ENCODE measurements at regions not wholly inside any gene's neighbourhood (a gene's known extent, or its start where the extent isn't known, plus 50 kb on each side); places are given as distances from the start of the nearest gene placed in this dataset.

DNA sequence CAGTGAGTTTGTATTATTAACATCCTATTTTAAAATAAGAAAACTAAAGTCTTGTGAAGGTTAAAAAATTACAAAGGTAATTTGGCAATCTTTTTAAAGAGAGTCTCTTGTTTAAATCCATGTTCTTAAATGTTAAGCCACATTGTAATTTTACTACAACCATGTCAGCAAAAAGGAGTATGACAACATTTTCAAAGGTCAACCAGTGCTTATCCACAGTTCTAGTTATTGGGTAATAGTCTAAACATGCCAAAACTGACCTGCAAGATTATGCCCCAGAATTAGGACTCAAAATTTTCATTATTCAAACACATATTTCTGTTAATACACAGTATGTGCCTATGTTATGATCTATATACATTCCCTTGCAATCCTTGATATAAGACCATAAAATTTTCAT, 1312.6 kb upstream of the CHAC2 start:
- Histone ChIP-seq H3F3A (ENCODE audit: insufficient read depth, low read depth) (no peaks in the 10 kb centered on the region), H3K79me2 (ENCODE audit: low read depth) (no peaks in the 10 kb centered on the region), H3K9me2 (ENCODE audit: insufficient read depth) (no peaks in the 10 kb centered on the region), H2AFZ (no peak overlapping the region), H3K9me3 (ENCODE audit: insufficient read depth, low read depth) (no peaks in the 10 kb centered on the region), H3K27me3 (ENCODE audit: insufficient read depth, low read depth) (no peaks in the 10 kb centered on the region), H3K36me3 (ENCODE audit: low read depth) (no peaks in the 10 kb centered on the region), H3K4me1 (replicated peaks; ENCODE audit: insufficient read depth) (no peaks in the 10 kb centered on the region), H3K4me2 (no peak overlapping the region), H4K20me1 (ENCODE audit: insufficient read depth) (no peaks in the 10 kb centered on the region), H3K27ac (no peak overlapping the region), H3K4me3 (no peak overlapping the region)
- TF ChIP-seq, protein P1, sequence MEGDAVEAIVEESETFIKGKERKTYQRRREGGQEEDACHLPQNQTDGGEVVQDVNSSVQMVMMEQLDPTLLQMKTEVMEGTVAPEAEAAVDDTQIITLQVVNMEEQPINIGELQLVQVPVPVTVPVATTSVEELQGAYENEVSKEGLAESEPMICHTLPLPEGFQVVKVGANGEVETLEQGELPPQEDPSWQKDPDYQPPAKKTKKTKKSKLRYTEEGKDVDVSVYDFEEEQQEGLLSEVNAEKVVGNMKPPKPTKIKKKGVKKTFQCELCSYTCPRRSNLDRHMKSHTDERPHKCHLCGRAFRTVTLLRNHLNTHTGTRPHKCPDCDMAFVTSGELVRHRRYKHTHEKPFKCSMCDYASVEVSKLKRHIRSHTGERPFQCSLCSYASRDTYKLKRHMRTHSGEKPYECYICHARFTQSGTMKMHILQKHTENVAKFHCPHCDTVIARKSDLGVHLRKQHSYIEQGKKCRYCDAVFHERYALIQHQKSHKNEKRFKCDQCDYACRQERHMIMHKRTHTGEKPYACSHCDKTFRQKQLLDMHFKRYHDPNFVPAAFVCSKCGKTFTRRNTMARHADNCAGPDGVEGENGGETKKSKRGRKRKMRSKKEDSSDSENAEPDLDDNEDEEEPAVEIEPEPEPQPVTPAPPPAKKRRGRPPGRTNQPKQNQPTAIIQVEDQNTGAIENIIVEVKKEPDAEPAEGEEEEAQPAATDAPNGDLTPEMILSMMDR (conservative IDR thresholded peaks at IDR 0.05), result no peak
- TF ChIP-seq EZH2 (IDR thresholded peaks at IDR 0.05; ENCODE audit: low read depth), result no peak
- ChIA-PET CTCF (no interaction called here), POLR2A (ENCODE audit: unreplicated experiment) (no interaction called here)
- no peak for DNase-seq
- no TSS peak for BruUV-seq (replicated peaks)
- intact Hi-C loops (cut with micrococcal nuclease; ENCODE audit: unreplicated experiment), result no loop called here

DNA sequence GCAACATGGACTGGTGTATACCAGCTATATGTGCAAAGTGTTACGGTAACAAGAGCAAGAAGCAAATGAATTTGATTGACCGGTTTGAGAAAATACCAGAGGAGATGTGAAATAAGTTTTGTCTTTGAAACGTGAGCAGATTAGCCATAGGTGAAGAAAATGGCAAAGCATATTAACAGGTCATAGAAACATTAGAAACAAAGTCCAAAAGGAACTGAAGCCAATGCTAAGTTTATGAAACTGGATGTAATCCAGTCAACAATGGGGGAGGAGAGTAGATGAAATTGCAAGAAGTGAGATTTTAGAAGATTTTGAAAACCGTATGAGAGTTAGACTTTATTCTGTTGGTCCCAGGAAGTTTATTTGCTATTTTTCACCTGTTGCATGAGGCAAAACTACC, 1315.4 kb upstream of the CHAC2 start:
- no peaks in the 10 kb centered on the region for H3K9me3 ChIP-seq (ENCODE audit: insufficient read depth, low read depth)
- no peaks in the 10 kb centered on the region for H3K79me2 ChIP-seq (ENCODE audit: low read depth)
- H3K27me3 ChIP-seq (ENCODE audit: insufficient read depth, low read depth), result no peaks in the 10 kb centered on the region
- H3K4me3 ChIP-seq, result no peak overlapping the region
- no peaks in the 10 kb centered on the region for H3K4me1 ChIP-seq (replicated peaks; ENCODE audit: insufficient read depth)
- CTCF ChIA-PET, result no interaction called here
- no peak overlapping the region for H3K4me2 ChIP-seq
- no peaks in the 10 kb centered on the region for H3K36me3 ChIP-seq (ENCODE audit: low read depth)
- no peaks in the 10 kb centered on the region for H3F3A ChIP-seq (ENCODE audit: insufficient read depth, low read depth)
- no peak for TF ChIP-seq EZH2 (IDR thresholded peaks at IDR 0.05; ENCODE audit: low read depth)
- TF ChIP-seq, protein P1 (conservative IDR thresholded peaks at IDR 0.05), result no peak
- no TSS peak for BruUV-seq (replicated peaks)
- POLR2A ChIA-PET (ENCODE audit: unreplicated experiment), result no interaction called here
- intact Hi-C loops (cut with micrococcal nuclease; ENCODE audit: unreplicated experiment), result no loop called here
- H4K20me1 ChIP-seq (ENCODE audit: insufficient read depth), result no peaks in the 10 kb centered on the region
- no peak for DNase-seq
- H3K9me2 ChIP-seq (ENCODE audit: insufficient read depth), result no peaks in the 10 kb centered on the region
- 0 out of 2 replicates have a peak overlapping the region, but pooled peaks have one; percentile 13 for H2AFZ ChIP-seq
- no peak overlapping the region for H3K27ac ChIP-seq

DNA sequence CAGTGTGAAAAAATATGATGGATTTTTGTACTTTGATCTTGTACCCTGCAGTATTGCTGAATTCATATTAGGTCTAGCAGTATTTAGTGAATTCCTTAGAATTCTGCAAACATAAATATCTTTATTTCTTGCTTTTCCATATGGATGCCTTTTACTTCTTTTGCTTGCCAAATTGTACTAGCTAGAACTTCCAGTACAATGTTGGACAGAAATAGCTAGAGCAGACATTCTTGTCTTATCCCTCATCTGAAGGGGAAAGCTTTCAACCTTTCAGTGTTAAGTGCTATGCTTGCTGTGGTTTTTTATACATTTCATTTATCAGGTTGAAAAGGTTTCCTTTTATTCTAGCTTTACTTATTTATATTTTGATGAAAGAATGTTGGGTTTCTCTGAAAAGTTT, 1321.9 kb upstream of the CHAC2 start:
- POLR2A ChIA-PET (ENCODE audit: unreplicated experiment), result no interaction called here
- Histone ChIP-seq H4K20me1 (ENCODE audit: insufficient read depth) (no peaks in the 10 kb centered on the region), H2AFZ (no peak overlapping the region), H3K9me3 (ENCODE audit: insufficient read depth, low read depth) (no peaks in the 10 kb centered on the region), H3K4me1 (replicated peaks; ENCODE audit: insufficient read depth) (no peaks in the 10 kb centered on the region), H3K27me3 (ENCODE audit: insufficient read depth, low read depth) (no peaks in the 10 kb centered on the region), H3K27ac (no peak overlapping the region), H3F3A (ENCODE audit: insufficient read depth, low read depth) (no peaks in the 10 kb centered on the region), H3K4me3 (no peak overlapping the region), H3K36me3 (ENCODE audit: low read depth) (no peaks in the 10 kb centered on the region), H3K9me2 (ENCODE audit: insufficient read depth) (peaks cover 3% of the 10 kb centered on the region; the same call in 1 of the 2 replicates), H3K79me2 (ENCODE audit: low read depth) (no peaks in the 10 kb centered on the region), H3K4me2 (no peak overlapping the region)
- no TSS peak for BruUV-seq (replicated peaks)
- TF ChIP-seq EZH2 (IDR thresholded peaks at IDR 0.05; ENCODE audit: low read depth), result no peak
- TF ChIP-seq, protein P1 (conservative IDR thresholded peaks at IDR 0.05), result no peak
- DNase-seq, result no peak
- CTCF ChIA-PET, result no interaction called here
- intact Hi-C loops (cut with micrococcal nuclease; ENCODE audit: unreplicated experiment), result no loop called here

Data from PC-9 (cell line).